Tibial nerve (tissue), 3 donors: ENCODE measurements at regions not wholly inside any gene's neighbourhood (a gene's known extent, or its start where the extent isn't known, plus 50 kb on each side); places are given as distances from the start of the nearest gene placed in this dataset.

Experiments
- POLR2A ChIP-seq, 2 donors: fragments of 450-650 bp; IDR thresholded peaks; one replicate each; pipeline ENCODE4 v1.6.1; 2017; ENCODE audit warnings: antibody characterized with exemption in 2 of 2, mild to moderate bottlenecking in 2 of 2, moderate library complexity in 2 of 2
- TF ChIP-seq, protein P1 (sequence below), 5 experiments: fragments of 200-600 bp in 3 of 5; fragments of 450-650 bp in 2 of 5; sonication (generic) in 3 of 5; IDR thresholded peaks; one replicate each; pipeline ENCODE4 v1.5.1; 2016 to 2019; ENCODE audit warnings: antibody characterized with exemption in 5 of 5, mild to moderate bottlenecking in 3 of 5, moderate library complexity in 2 of 5

DNA sequence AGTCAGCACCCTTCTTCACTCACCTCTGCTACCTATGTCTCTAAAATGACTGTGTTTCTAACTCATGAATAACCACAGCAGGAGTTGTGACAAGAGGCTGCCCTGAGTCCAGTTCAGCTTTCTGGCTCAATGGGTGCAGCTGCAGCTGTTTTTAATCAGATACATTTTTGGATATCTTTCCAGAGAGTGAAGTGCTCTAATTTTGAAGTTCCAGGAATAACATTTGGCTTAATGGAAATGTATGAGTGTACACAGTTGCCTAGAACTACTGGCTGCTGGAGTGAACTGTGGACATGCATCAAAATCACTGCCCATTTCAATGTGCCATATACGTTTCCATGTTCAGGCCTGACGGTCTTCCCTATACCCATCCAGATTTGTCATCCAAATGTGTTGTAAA, 769.5 kb upstream of the ANO3 start:
- TF ChIP-seq, protein P1, sequence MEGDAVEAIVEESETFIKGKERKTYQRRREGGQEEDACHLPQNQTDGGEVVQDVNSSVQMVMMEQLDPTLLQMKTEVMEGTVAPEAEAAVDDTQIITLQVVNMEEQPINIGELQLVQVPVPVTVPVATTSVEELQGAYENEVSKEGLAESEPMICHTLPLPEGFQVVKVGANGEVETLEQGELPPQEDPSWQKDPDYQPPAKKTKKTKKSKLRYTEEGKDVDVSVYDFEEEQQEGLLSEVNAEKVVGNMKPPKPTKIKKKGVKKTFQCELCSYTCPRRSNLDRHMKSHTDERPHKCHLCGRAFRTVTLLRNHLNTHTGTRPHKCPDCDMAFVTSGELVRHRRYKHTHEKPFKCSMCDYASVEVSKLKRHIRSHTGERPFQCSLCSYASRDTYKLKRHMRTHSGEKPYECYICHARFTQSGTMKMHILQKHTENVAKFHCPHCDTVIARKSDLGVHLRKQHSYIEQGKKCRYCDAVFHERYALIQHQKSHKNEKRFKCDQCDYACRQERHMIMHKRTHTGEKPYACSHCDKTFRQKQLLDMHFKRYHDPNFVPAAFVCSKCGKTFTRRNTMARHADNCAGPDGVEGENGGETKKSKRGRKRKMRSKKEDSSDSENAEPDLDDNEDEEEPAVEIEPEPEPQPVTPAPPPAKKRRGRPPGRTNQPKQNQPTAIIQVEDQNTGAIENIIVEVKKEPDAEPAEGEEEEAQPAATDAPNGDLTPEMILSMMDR (IDR thresholded peaks at IDR 0.05): no peak
- no peak for TF ChIP-seq POLR2A (IDR thresholded peaks at IDR 0.05)
